Spleen (tissue), 11 donors: ENCODE measurements at regions not wholly inside any gene's neighbourhood (a gene's known extent, or its start where the extent isn't known, plus 50 kb on each side); places are given as distances from the start of the nearest gene placed in this dataset.
"Not testable (repeated sequence)": the region's sequence is repeated elsewhere in the genome, so short reads cannot be mapped to it uniquely, and the experiment has no call there.

ENCODE experiments used
- DNase-seq: peaks from one replicate; pipeline ENCODE4 v3.0.0-alpha.2; 2020
- H3K27ac ChIP-seq, 8 donors: fragments of 200-600 bp; sonication (generic) in 7 of 8; 1 replicate in 4 of 8; 2 replicates in 4 of 8; pipeline versions ENCODE4 v1.5.0 to v1.8.0; 2016 to 2021; ENCODE audit warnings: inconsistent platforms in 4 of 8, mild to moderate bottlenecking in 4 of 8, moderate library complexity in 1 of 8
- H3K27me3 ChIP-seq, 7 donors: fragments of 200-600 bp; sonication (generic) in 6 of 7; replicated peaks in 1 of 7; 1 replicate in 4 of 7; 2 replicates in 3 of 7; pipeline versions ENCODE4 v1.5.0 to v1.8.0; 2016 to 2021; ENCODE audit warnings: inconsistent platforms in 3 of 7, mild to moderate bottlenecking in 1 of 7
- H3K36me3 ChIP-seq, 6 donors: fragments of 200-600 bp; sonication (generic) in 5 of 6; 1 replicate in 4 of 6; 2 replicates in 2 of 6; pipeline versions ENCODE4 v1.5.0 to v1.8.0; 2016 to 2021; ENCODE audit warnings: inconsistent platforms in 2 of 6
- H3K4me1 ChIP-seq, 6 donors: fragments of 200-600 bp; sonication (generic) in 5 of 6; 1 replicate in 3 of 6; 2 replicates in 3 of 6; pipeline versions ENCODE4 v1.5.0 to v1.8.0; 2016 to 2021; ENCODE audit warnings: inconsistent platforms in 3 of 6
- H3K4me3 ChIP-seq, 8 donors: fragments of 200-600 bp; sonication (generic) in 7 of 8; 1 replicate in 4 of 8; 2 replicates in 4 of 8; pipeline versions ENCODE4 v1.5.0 to v1.8.0; 2016 to 2021; ENCODE audit warnings: inconsistent platforms in 4 of 8, mild to moderate bottlenecking in 4 of 8, moderate library complexity in 2 of 8
- H3K9me3 ChIP-seq, 8 donors: fragments of 200-600 bp; sonication (generic) in 7 of 8; 1 replicate in 4 of 8; 2 replicates in 4 of 8; pipeline versions ENCODE4 v1.5.0 to v1.8.0; 2016 to 2021; ENCODE audit warnings: inconsistent platforms in 4 of 8
- POLR2A ChIP-seq, 3 donors: fragments of 450-650 bp; IDR thresholded peaks; one replicate each; pipeline ENCODE4 v1.5.1; 2017; ENCODE audit warnings: antibody characterized with exemption in 3 of 3, mild to moderate bottlenecking in 1 of 3
- POLR2AphosphoS5 ChIP-seq, 3 donors: sonication (generic); formaldehyde crosslinking; IDR thresholded peaks; one replicate each; pipeline ENCODE4 v1.5.1; 2017; ENCODE audit warnings: antibody characterized with exemption in 3 of 3
- WGBS, 5 donors: extraction: QIAGEN DNeasy Blood & Tissue Kit in 3 of 5; methylation state at CpG; one replicate each; pipeline versions ENCODE4 v1.1.5 to v1.1.7; 2013 to 2018; 5-methylcytosine and 5-hydroxymethylcytosine counted together
- intact Hi-C: fragments of 100-400 bp; cut with DNase I; formaldehyde crosslinking; loops from one replicate; pipeline ENCODE4 v1.15.0; 2023; ENCODE audit warnings: low total_unique reads
- TF ChIP-seq, protein P1 (sequence below), 11 experiments: fragments of 200-600 bp in 7 of 11; fragments of 450-650 bp in 4 of 11; sonication (generic) in 4 of 11; IDR thresholded peaks in 8 of 11; conservative IDR thresholded peaks in 3 of 11; 1 replicate in 7 of 11; 2 replicates in 4 of 11; pipeline versions ENCODE4 v1.4.0 to v1.8.0; 2016 to 2021; ENCODE audit warnings: antibody characterized with exemption in 11 of 11, inconsistent platforms in 4 of 11, mild to moderate bottlenecking in 1 of 11
- donor health status: healthy with polysubstance abuse.
- donor health status: DM: no; HTN: no; CAD: no; lungs with moderate emphysema.
- donor health status: DM: no; HTN: no; CAD: no.
- donor health status: Bipolar disorder and iron deficiency.
- donor health status: healthy.
- donor health status: DM: no; HTN: no; CAD: no.
- donor health status: DM: yes; HTN: yes; CAD: no.

GRCh38 chr2:208793434-208793833 lies 386.8 kb downstream of the PTH2R start:
- TF ChIP-seq POLR2A (IDR thresholded peaks at IDR 0.05), result no peak
- TF ChIP-seq, protein P1, sequence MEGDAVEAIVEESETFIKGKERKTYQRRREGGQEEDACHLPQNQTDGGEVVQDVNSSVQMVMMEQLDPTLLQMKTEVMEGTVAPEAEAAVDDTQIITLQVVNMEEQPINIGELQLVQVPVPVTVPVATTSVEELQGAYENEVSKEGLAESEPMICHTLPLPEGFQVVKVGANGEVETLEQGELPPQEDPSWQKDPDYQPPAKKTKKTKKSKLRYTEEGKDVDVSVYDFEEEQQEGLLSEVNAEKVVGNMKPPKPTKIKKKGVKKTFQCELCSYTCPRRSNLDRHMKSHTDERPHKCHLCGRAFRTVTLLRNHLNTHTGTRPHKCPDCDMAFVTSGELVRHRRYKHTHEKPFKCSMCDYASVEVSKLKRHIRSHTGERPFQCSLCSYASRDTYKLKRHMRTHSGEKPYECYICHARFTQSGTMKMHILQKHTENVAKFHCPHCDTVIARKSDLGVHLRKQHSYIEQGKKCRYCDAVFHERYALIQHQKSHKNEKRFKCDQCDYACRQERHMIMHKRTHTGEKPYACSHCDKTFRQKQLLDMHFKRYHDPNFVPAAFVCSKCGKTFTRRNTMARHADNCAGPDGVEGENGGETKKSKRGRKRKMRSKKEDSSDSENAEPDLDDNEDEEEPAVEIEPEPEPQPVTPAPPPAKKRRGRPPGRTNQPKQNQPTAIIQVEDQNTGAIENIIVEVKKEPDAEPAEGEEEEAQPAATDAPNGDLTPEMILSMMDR (IDR thresholded peaks at IDR 0.05 in 8 of 11, conservative IDR thresholded peaks at IDR 0.05 in 3 of 11), result no peak
- TF ChIP-seq POLR2AphosphoS5 (IDR thresholded peaks at IDR 0.05), result no peak
- H3K4me3 ChIP-seq, result no peak overlapping the region
- H3K27ac ChIP-seq, result no peak overlapping the region
- peaks cover 0 to 5% (median 0%) of the 10 kb centered on the region in 8 donors for H3K9me3 ChIP-seq
- no peak for DNase-seq
- no peaks in the 10 kb centered on the region for H3K4me1 ChIP-seq
- 69 to 92% (median 77%) methylated on average over 3 of the region's 3 CpGs for WGBS, 5 donors
- H3K36me3 ChIP-seq, result no peaks in the 10 kb centered on the region
- intact Hi-C loops, result no loop called here
- H3K27me3 ChIP-seq, result no peaks in the 10 kb centered on the region

GRCh38 chr2:208794288-208794975 lies 387.8 kb downstream of the PTH2R start:
- Histone ChIP-seq H3K4me1 (no peaks in the 10 kb centered on the region), H3K27me3 (no peaks in the 10 kb centered on the region)
- 75 to 89% (median 82%) methylated on average over 4 of the region's 4 CpGs for WGBS, 5 donors

DNA sequence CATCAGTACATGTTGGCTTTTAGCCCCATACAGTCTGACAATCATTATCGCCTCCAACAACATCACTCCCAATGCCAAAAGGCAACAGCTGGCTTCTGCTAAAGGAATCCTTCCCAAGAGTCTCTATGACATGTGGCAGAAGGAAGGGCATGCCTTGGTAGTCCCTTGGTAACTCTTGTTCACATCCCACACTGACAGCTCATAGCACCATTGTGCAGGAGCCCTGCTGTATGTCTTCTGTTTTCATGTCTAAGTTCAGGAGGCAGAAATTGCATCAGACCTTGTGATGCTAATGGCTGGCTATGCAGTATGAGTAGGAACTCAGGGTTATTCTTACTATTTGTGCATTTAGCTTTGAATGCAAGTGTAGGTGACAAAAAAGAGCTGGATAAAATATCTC lies 392.1 kb downstream of the PTH2R start:
- WGBS, 5 donors, result 90 to 100% (median 96%) methylated on average over 1 of the region's 1 CpG

More at GRCh38 chr2:208794288-208794975, 387.8 kb downstream of the PTH2R start:
- Histone ChIP-seq H3K9me3 (no peaks in the 10 kb centered on the region), H3K4me3 (no peak overlapping the region), H3K36me3 (no peaks in the 10 kb centered on the region), H3K27ac (no peak overlapping the region)
- TF ChIP-seq POLR2AphosphoS5 (IDR thresholded peaks at IDR 0.05) (no peak), POLR2A (IDR thresholded peaks at IDR 0.05) (no peak)
- TF ChIP-seq, protein P1 (IDR thresholded peaks at IDR 0.05 in 8 of 11, conservative IDR thresholded peaks at IDR 0.05 in 3 of 11), result no peak
- intact Hi-C loops, result no loop called here
- DNase-seq, result no peak

GRCh38 chr2:208799397-208799796 lies 392.8 kb downstream of the PTH2R start:
- WGBS, 5 donors, result 40 to 58% (median 47%) methylated on average over 2 of the region's 2 CpGs
- H3K36me3 ChIP-seq, result no peaks in the 10 kb centered on the region
- TF ChIP-seq, protein P1 (IDR thresholded peaks at IDR 0.05 in 8 of 11, conservative IDR thresholded peaks at IDR 0.05 in 3 of 11), result no peak
- TF ChIP-seq POLR2AphosphoS5 (IDR thresholded peaks at IDR 0.05) (no peak), POLR2A (IDR thresholded peaks at IDR 0.05) (no peak)

More for the DNA sequence above, 392.1 kb downstream of the PTH2R start:
- DNase-seq, result no peak
- H3K4me1 ChIP-seq, result no peaks in the 10 kb centered on the region
- no peaks in the 10 kb centered on the region for H3K27me3 ChIP-seq
- intact Hi-C loops, result no loop called here
- H3K36me3 ChIP-seq, result no peaks in the 10 kb centered on the region
- H3K27ac ChIP-seq, result no peak overlapping the region
- H3K4me3 ChIP-seq, result no peak overlapping the region
- H3K9me3 ChIP-seq, result peaks cover 0 to 7% (median 0%) of the 10 kb centered on the region in 8 donors
- TF ChIP-seq, protein P1 (IDR thresholded peaks at IDR 0.05 in 8 of 11, conservative IDR thresholded peaks at IDR 0.05 in 3 of 11), result no peak
- TF ChIP-seq POLR2AphosphoS5 (IDR thresholded peaks at IDR 0.05) (no peak), POLR2A (IDR thresholded peaks at IDR 0.05) (no peak)

DNA sequence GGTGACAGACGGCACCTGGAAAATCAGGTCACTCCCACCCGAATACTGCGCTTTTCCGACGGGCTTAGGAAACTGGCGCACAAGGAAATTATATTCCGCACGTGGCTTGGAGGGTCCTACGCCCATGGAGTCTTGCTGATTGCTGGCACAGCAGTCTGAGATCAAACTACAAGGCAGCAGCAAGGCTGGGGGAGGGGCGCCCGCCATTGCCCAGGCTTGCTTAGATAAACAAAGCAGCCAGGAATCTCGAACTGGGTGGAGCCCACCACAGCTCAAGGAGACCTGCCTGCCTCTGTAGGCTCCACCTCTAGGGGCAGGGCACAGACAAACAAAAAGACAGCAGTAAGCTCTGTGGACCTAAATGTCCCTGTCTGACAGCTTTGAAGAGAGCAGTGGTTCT lies 394.3 kb downstream of the PTH2R start:
- H3K9me3 ChIP-seq, DNase-seq, intact Hi-C loops, H3K36me3 ChIP-seq, H3K27me3 ChIP-seq, H3K27ac ChIP-seq, H3K4me3 ChIP-seq, H3K4me1 ChIP-seq: not testable (repeated sequence)
- 87 to 92% (median 87%) methylated on average over 12 of the region's 12 CpGs for WGBS, 5 donors

More at GRCh38 chr2:208799397-208799796, 392.8 kb downstream of the PTH2R start:
- H3K9me3 ChIP-seq, result peaks cover 0 to 7% (median 0%) of the 10 kb centered on the region in 8 donors
- intact Hi-C loops, result no loop called here
- no peaks in the 10 kb centered on the region for H3K4me1 ChIP-seq
- H3K27ac ChIP-seq, result no peak overlapping the region
- no peaks in the 10 kb centered on the region for H3K27me3 ChIP-seq
- DNase-seq, result no peak
- H3K4me3 ChIP-seq, result no peak overlapping the region
